RWPE2 (cell line): ENCODE measurements at regions not wholly inside any gene's neighbourhood (a gene's known extent, or its start where the extent isn't known, plus 50 kb on each side); places are given as distances from the start of the nearest gene placed in this dataset.

Experiments
- ATAC-seq: fragments of 200-7000 bp; cut with Tn5 transposase; 3 replicates; pipeline ENCODE4 v1.9.1; 2021; ENCODE audit warnings: low read depth
- DNase-seq: peaks from one replicate; pipeline ENCODE4 v3.0.0-alpha.2; 2020; ENCODE audit warnings: low spot score
- H3K27ac ChIP-seq: fragments of 450-650 bp; 2 replicates; pipeline ENCODE4 v1.5.1; 2017; ENCODE audit warnings: mild to moderate bottlenecking; ENCODE audit not compliant: poor library complexity, severe bottlenecking
- H3K27me3 ChIP-seq: fragments of 250-450 bp; sonication (Bioruptor Pico); 2 replicates; pipeline ENCODE4 v1.5.1; 2021; ENCODE audit warnings: mild to moderate bottlenecking, moderate library complexity; ENCODE audit not compliant: insufficient read depth, poor library complexity, severe bottlenecking
- H3K36me3 ChIP-seq: fragments of 250-450 bp; sonication (Bioruptor Pico); 2 replicates; pipeline ENCODE4 v1.5.1; 2020; ENCODE audit warnings: low read depth, mild to moderate bottlenecking, moderate library complexity
- H3K4me1 ChIP-seq: fragments of 250-450 bp; sonication (Bioruptor Pico); 2 replicates; pipeline ENCODE4 v1.5.1; 2021; ENCODE audit warnings: mild to moderate bottlenecking, moderate library complexity; ENCODE audit not compliant: insufficient read depth, poor library complexity, severe bottlenecking
- H3K4me3 ChIP-seq: fragments of 250-450 bp; sonication (Bioruptor Pico); 2 replicates; pipeline ENCODE4 v1.5.1; 2021; ENCODE audit warnings: mild to moderate bottlenecking, moderate library complexity; ENCODE audit not compliant: severe bottlenecking
- H3K9me3 ChIP-seq: fragments of 250-450 bp; sonication (Bioruptor Pico); 2 replicates; pipeline ENCODE4 v1.5.1; 2021; ENCODE audit warnings: mild to moderate bottlenecking, moderate library complexity; ENCODE audit not compliant: severe bottlenecking
- TF ChIP-seq, protein P1 (sequence below): fragments of 450-650 bp; IDR thresholded peaks from one replicate; pipeline ENCODE4 v1.5.1; 2017; ENCODE audit warnings: mild to moderate bottlenecking, moderate library complexity; ENCODE audit not compliant: poor library complexity, severe bottlenecking

DNA sequence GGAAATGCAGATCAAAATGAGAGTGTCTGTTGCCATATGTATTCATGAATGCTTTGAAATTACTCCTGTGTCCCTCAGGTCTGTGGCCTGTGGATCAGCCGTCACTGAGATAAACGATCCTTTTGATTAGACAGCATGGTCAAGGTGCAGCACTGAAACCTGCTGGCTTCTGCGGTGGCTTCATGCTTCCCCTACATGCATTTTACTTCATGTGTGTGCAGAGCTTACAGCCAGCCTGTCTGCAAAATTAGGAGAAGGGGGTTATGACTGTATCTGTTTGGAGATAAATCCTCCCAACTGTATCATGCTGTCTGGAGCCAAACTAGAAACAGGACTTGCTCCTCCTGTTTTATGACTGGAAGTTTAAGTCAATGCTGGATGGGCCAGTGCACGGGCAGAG lies 71.0 kb upstream of the PLPP4 start:
- no peak for ATAC-seq
- no peak for DNase-seq

DNA sequence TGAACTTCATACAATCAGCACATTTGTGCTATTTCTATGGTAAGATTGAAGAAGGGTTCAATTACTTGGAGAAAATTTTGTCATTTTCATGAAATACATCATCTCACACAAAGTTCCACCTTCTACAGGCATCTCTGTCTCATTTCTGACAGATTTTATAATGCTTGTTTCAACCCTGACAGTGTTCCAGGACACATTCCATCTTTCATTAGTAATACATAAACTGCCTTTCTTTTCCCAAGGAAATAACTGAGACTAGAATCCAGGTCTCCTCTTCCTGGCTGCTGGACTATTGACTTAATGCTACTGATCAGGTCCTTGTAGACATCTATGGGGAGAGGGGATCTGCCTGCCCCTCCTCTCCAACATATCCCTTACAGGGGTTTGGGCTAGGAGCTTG lies 70.1 kb upstream of the PLPP4 start:
- ATAC-seq (no peak), DNase-seq (no peak)
- Histone ChIP-seq H3K4me3 (no peak overlapping the region), H3K27ac (no peak overlapping the region), H3K4me1 (no peaks in the 10 kb centered on the region), H3K9me3 (no peaks in the 10 kb centered on the region), H3K36me3 (no peaks in the 10 kb centered on the region), H3K27me3 (no peaks in the 10 kb centered on the region)
- TF ChIP-seq, protein P1, sequence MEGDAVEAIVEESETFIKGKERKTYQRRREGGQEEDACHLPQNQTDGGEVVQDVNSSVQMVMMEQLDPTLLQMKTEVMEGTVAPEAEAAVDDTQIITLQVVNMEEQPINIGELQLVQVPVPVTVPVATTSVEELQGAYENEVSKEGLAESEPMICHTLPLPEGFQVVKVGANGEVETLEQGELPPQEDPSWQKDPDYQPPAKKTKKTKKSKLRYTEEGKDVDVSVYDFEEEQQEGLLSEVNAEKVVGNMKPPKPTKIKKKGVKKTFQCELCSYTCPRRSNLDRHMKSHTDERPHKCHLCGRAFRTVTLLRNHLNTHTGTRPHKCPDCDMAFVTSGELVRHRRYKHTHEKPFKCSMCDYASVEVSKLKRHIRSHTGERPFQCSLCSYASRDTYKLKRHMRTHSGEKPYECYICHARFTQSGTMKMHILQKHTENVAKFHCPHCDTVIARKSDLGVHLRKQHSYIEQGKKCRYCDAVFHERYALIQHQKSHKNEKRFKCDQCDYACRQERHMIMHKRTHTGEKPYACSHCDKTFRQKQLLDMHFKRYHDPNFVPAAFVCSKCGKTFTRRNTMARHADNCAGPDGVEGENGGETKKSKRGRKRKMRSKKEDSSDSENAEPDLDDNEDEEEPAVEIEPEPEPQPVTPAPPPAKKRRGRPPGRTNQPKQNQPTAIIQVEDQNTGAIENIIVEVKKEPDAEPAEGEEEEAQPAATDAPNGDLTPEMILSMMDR, result no peak

More for the DNA sequence above, 71.0 kb upstream of the PLPP4 start:
- no peak overlapping the region for H3K27ac ChIP-seq
- H3K36me3 ChIP-seq, result no peaks in the 10 kb centered on the region
- H3K9me3 ChIP-seq, result no peaks in the 10 kb centered on the region
- H3K4me3 ChIP-seq, result no peak overlapping the region
- H3K4me1 ChIP-seq, result no peaks in the 10 kb centered on the region
- H3K27me3 ChIP-seq, result no peaks in the 10 kb centered on the region
- TF ChIP-seq, protein P1, result no peak

DNA sequence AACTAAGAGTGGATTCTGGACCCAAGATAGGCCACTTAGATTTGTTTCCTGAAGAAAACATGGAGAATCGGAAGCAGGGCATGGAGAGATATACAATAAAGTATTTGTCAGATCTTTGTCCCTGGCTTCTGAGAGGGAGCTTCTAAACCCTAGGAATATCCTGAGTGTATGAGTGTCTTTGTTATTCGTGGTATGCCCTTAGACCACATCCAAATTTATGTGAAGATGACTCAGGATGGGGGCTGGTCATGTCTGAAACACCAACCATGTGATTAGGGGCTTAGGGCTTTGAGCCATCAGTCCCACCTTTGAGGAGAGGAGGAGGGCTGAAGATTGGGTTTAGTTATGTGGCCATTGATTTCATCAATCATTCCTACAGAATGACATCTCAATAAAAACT lies 69.7 kb upstream of the PLPP4 start:
- TF ChIP-seq, protein P1, result no peak
- no peak overlapping the region for H3K27ac ChIP-seq
- DNase-seq, result no peak
- H3K36me3 ChIP-seq, result no peaks in the 10 kb centered on the region
- H3K4me3 ChIP-seq, result no peak overlapping the region
- no peaks in the 10 kb centered on the region for H3K4me1 ChIP-seq
- no peaks in the 10 kb centered on the region for H3K9me3 ChIP-seq
- ATAC-seq, result peak; percentile 41; the same call in 1 of the 3 replicates
- H3K27me3 ChIP-seq, result no peaks in the 10 kb centered on the region

DNA sequence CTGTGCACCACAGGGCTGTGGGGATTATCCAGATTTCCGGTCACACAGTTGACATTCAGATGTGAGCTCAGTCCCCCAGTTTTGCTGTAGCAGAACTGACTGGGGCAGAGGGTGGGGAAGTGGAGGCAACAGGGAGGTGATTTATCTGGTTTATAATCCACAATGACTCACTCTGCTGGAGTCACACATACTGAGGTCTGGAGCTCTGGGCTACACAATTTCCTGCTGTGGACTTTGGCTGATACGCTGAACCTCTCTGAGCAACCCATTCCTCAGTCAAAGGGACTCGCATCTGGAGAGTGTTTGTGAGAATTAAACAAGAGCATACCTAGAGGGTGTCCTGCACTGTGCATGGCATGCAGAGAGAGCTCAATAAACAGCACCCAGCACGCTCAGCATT lies 64.8 kb upstream of the PLPP4 start:
- Histone ChIP-seq H3K4me1 (peaks cover 7% of the 10 kb centered on the region), H3K27me3 (no peaks in the 10 kb centered on the region), H3K4me3 (no peak overlapping the region), H3K27ac (no peak overlapping the region), H3K36me3 (no peaks in the 10 kb centered on the region), H3K9me3 (no peaks in the 10 kb centered on the region)
- DNase-seq (no peak), ATAC-seq (no peak; the same call in 2 of the 3 replicates)
- TF ChIP-seq, protein P1, result no peak

DNA sequence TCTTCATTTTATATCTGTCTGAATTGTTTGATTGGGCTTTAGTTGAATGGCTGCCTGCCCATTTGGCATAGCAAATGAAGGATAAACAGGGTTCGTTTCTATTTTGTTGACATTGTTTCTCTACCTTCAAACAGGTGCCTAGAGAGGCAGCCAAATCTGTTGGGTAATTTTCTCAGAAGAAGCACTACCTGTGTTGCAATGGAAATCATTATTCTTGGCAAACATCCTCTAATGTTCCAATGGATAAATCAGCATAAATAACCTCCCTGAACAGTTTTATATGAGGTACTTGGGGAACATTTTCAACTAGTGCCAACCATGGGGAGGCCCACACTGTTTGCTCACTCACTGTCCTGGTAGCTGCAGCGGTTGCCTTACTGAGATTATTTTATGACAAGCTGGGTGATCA lies 64.4 kb upstream of the PLPP4 start:
- Histone ChIP-seq H3K36me3 (no peaks in the 10 kb centered on the region), H3K9me3 (no peaks in the 10 kb centered on the region), H3K27ac (no peak overlapping the region), H3K4me3 (no peak overlapping the region), H3K4me1 (peaks cover 7% of the 10 kb centered on the region), H3K27me3 (no peaks in the 10 kb centered on the region)
- ATAC-seq, result peak; percentile 29; the same call in 1 of the 3 replicates
- TF ChIP-seq, protein P1, result no peak
- no peak for DNase-seq
